Activated CD4-positive, alpha-beta T cell treated with anti-CD3 and anti-CD28 coated beads, Interleukin-2, amount 10 ng/mL, durations not matched to agents 7 days and 5 days (primary cell): ENCODE measurements at regions not wholly inside any gene's neighbourhood (a gene's known extent, or its start where the extent isn't known, plus 50 kb on each side); places are given as distances from the start of the nearest gene placed in this dataset.

Experiments
- CTCF ChIA-PET: fragments of 350-600 bp; sonication (Branson Sonifier 250); formaldehyde crosslinking; loops from one replicate; lab custom pipeline; 2021; ENCODE audit warnings: antibody characterized with exemption; lab: Charles Lee
- POLR2A ChIA-PET: fragments of 350-600 bp; sonication (Branson Sonifier 250); formaldehyde crosslinking; loops from one replicate; lab custom pipeline; 2021; ENCODE audit warnings: antibody characterized with exemption; lab: Charles Lee
- DNase-seq: peaks from one replicate; pipeline ENCODE4 v3.0.0-alpha.2; 2020
- H3K27ac Mint-ChIP-seq: one replicate; pipeline ENCODE4 v1.8.0; 2021; ENCODE audit warnings: mild to moderate bottlenecking, moderate library complexity, mixed read lengths
- H3K27me3 Mint-ChIP-seq: one replicate; pipeline ENCODE4 v1.8.0; 2021; ENCODE audit warnings: mixed read lengths
- H3K36me3 Mint-ChIP-seq: one replicate; pipeline ENCODE4 v1.8.0; 2021; ENCODE audit warnings: low read depth, mixed read lengths
- H3K4me1 Mint-ChIP-seq: one replicate; pipeline ENCODE4 v1.8.0; 2021; ENCODE audit warnings: mixed read lengths
- H3K4me3 Mint-ChIP-seq: one replicate; pipeline ENCODE4 v1.8.0; 2021; ENCODE audit warnings: mild to moderate bottlenecking, moderate library complexity, mixed read lengths
- H3K9me3 Mint-ChIP-seq: one replicate; pipeline ENCODE4 v1.8.0; 2021; ENCODE audit warnings: mixed read lengths

GRCh38 chr15:69823223-69823907, 274.4 kb downstream of the TLE3 start:
- no peak for DNase-seq
- ChIA-PET POLR2A (no interaction called here), CTCF (no interaction called here)
- Mint-ChIP-seq H3K27ac (no peak overlapping the region), H3K9me3 (no peaks in the 10 kb centered on the region), H3K36me3 (no peaks in the 10 kb centered on the region), H3K4me1 (no peaks in the 10 kb centered on the region), H3K4me3 (no peak overlapping the region), H3K27me3 (peaks cover 6% of the 10 kb centered on the region)

DNA sequence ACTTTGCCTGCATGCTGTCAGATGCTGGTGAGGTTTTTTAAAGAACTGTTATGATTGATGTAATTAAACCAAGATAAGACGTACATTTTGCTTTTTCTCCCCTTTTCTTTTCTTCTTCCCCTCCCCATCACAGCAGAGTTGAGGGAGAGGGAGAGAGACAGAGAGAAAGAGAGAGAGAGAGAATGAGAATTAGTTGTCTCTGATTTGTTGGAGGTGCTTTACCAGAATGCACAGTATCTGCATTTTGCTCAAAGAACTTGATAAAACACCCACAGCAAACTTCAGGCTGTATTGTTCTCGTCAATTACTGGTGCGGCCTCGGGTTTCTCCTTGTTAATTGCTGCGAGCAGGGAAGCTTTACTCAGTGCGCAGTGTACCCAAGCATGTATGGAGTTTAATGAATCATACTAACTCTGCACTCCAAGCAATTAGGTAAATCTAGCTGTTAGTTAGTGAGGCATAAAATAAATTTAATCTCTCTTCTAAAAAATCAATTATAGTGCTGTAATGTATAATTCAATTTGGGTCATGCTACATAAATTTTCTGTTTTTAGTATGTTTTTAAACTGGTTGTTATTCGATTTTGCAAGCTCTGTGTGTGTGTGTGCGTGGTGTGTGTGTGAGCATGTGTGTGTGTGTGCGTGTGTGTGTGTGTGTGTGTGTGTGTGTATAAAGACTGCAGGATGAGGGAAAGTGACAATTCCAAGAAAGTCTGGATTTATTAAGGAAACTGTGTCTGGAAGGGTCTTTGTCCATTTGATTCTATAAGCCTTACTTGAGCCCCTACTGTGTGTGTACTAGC, 273.4 kb downstream of the TLE3 start:
- Mint-ChIP-seq H3K4me3 (no peak overlapping the region), H3K27ac (no peak overlapping the region), H3K27me3 (no peaks in the 10 kb centered on the region), H3K4me1 (no peaks in the 10 kb centered on the region), H3K36me3 (no peaks in the 10 kb centered on the region), H3K9me3 (no peaks in the 10 kb centered on the region)
- ChIA-PET CTCF (no interaction called here), POLR2A (interaction anchor here (0.6 kb wide), 1 partner anchor 771 kb away, joined by 4 read pairs; no protein-coding TSS in a partner anchor)
- no peak for DNase-seq

DNA sequence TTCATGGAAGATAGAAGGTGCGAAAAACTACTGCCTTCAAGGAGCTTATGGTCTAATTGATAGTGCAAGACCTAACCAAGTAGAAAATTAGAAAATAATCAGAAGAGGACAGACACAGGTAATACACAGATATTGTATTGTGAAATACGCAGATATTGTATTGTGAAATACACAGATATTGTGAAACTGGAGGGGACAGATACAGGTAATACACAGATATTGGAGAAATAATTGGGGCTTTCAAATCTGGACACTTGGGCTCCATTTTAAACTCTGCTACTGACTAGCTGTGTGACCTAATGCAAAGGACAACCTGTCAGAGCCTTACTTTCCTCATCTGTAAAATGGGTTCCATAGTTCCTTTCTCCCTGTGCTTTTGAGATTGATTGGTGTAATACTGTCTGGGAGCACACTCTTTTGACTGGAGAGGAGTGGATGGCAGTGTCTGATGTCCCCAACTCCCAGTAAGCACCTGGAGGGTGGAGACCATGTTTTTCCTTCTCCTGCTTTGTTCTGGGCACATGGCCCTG, 272.8 kb downstream of the TLE3 start:
- POLR2A ChIA-PET = interaction anchor here (0.6 kb wide), 1 partner anchor 771 kb away, joined by 4 read pairs; no protein-coding TSS in a partner anchor
- CTCF ChIA-PET = no interaction called here
- no peaks in the 10 kb centered on the region for H3K27me3 Mint-ChIP-seq
- H3K36me3 Mint-ChIP-seq = no peaks in the 10 kb centered on the region
- H3K4me3 Mint-ChIP-seq = no peak overlapping the region
- no peak overlapping the region for H3K27ac Mint-ChIP-seq
- no peak for DNase-seq
- H3K9me3 Mint-ChIP-seq = no peaks in the 10 kb centered on the region
- no peaks in the 10 kb centered on the region for H3K4me1 Mint-ChIP-seq

DNA sequence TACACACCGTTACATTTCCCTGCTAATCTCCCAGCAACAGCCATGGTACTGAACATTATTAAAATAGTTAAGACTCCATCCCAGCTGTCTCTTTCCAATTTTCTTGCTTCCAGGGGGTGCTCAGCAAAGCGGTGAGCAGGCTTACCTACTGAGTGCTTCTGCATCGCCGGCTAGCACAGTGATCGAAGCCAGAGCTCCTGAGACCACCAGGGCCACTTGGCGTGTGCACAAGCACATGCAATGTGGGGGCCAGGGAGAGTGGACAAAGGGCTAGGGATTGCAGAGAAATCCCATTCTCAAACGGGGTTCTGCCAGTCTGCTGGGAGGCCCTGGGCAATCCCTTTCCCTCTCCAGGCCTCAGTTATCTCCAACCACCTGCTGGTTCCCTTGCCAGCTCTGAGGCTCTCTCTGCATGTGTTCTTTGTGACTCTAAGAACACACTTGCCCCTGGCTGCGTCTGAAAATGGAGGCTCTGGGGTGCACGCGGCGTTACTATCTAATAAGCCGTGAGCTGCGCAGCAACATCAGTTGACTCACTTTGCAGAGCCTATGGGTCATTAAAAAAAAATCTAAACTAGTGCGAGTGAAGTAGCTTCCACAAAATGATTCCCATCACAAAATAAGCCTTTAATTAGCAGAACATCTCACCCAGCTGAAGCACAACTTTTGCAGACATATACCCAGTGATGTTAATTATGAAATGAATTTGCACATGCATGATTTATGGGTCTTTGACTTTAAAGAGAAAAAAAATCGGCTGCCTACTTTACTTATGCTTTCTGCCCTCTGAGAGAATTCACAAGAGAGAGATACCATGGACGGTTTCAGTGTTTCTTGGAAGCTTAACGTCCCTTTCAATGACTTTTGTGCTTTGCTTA, 271.5 kb downstream of the TLE3 start:
- ChIA-PET POLR2A (no interaction called here), CTCF (interaction anchor here (1.0 kb wide), 1 partner anchor 33 kb away, joined by 3 read pairs; no protein-coding TSS in a partner anchor)
- no peak for DNase-seq
- Mint-ChIP-seq H3K9me3 (no peaks in the 10 kb centered on the region), H3K4me1 (no peaks in the 10 kb centered on the region), H3K27me3 (no peaks in the 10 kb centered on the region), H3K36me3 (no peaks in the 10 kb centered on the region), H3K27ac (no peak overlapping the region), H3K4me3 (no peak overlapping the region)

DNA sequence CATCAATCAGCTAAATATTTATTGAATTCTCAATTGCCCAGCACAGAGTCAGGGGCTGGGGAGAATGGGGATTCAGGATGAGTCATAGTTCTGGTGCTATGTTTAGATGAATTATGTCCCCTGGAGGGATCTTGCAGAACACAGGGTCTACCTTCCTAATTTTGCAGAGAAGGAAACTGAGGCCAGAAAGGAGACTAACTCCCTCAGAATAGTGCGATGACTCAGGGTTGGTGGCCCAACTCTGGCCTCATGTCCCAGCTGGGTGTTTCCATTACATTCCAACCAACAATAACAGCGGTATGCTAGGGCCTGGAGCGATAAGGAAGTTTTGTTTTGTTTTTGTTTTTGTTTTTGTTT, 270.9 kb downstream of the TLE3 start:
- Mint-ChIP-seq H3K4me3 (no peak overlapping the region), H3K27me3 (no peaks in the 10 kb centered on the region), H3K27ac (no peak overlapping the region), H3K4me1 (no peaks in the 10 kb centered on the region), H3K9me3 (no peaks in the 10 kb centered on the region), H3K36me3 (no peaks in the 10 kb centered on the region)
- POLR2A ChIA-PET = no interaction called here
- CTCF ChIA-PET = interaction anchor here (1.0 kb wide), 1 partner anchor 32 kb away, joined by 3 read pairs; no protein-coding TSS in a partner anchor
- DNase-seq = no peak

DNA sequence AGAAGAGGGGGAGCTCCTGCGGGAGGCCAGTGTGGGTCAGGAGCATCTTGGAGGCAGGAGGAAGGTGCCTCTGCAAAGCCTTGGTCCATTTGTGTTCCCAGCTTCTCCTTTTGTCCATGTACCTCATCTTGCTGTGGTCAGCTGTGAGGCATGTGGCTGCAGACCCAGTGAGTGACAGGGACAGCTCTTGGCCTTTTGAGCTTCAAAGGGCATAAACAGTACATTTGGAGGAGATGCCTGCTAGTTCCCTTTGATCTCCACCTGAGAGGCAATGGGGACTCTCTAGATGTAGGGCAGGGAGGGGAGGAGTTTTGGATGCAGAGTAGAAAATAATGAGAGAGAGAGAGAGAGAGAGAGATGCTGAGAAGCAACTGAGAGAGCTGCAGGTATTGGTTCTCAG, 270.0 kb downstream of the TLE3 start:
- H3K9me3 Mint-ChIP-seq = no peaks in the 10 kb centered on the region
- CTCF ChIA-PET = interaction anchor here (2.1 kb wide), 1 partner anchor 19 kb away, joined by 5 read pairs; no protein-coding TSS in a partner anchor
- no peak for DNase-seq
- H3K4me1 Mint-ChIP-seq = no peaks in the 10 kb centered on the region
- H3K27me3 Mint-ChIP-seq = no peaks in the 10 kb centered on the region
- H3K27ac Mint-ChIP-seq = no peak overlapping the region
- H3K4me3 Mint-ChIP-seq = no peak overlapping the region
- H3K36me3 Mint-ChIP-seq = no peaks in the 10 kb centered on the region
- POLR2A ChIA-PET = no interaction called here

GRCh38 chr15:69828181-69828828, 269.4 kb downstream of the TLE3 start:
- Mint-ChIP-seq H3K4me3 (no peak overlapping the region), H3K27me3 (no peaks in the 10 kb centered on the region), H3K4me1 (no peaks in the 10 kb centered on the region), H3K9me3 (no peaks in the 10 kb centered on the region), H3K27ac (no peak overlapping the region), H3K36me3 (no peaks in the 10 kb centered on the region)
- POLR2A ChIA-PET = no interaction called here
- DNase-seq = no peak
- CTCF ChIA-PET = interaction anchor here (2.1 kb wide), 1 partner anchor 20 kb away, joined by 5 read pairs; no protein-coding TSS in a partner anchor

DNA sequence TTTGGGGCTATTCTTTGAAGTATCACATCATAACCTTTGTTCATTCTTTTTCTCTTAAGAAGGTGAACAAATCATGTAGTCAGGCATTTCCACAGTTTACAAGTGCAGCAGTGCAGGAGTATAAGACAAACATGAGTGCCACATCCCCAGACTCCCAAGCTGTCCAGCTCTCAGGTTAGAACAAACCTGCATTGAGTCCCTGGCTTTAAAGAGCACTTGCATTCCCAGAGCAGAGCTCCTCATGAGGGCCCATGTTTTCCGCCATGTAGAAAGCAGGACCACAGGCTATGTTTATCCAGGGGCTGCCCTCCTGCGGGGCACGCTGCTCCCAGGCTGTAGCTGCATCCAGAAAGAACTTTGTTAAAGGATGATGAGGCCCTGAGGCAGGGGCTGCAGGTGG, 267.7 kb downstream of the TLE3 start:
- DNase-seq = no peak
- H3K27me3 Mint-ChIP-seq = no peaks in the 10 kb centered on the region
- H3K36me3 Mint-ChIP-seq = no peaks in the 10 kb centered on the region
- ChIA-PET CTCF (interaction anchor here (1.2 to 2.1 kb wide), 2 partner anchors 22 to 58 kb away, joined by 3 to 5 read pairs; no protein-coding TSS in a partner anchor), POLR2A (interaction anchor here (0.6 kb wide), 1 partner anchor 631 kb away, joined by 3 read pairs; no protein-coding TSS in a partner anchor)
- no peaks in the 10 kb centered on the region for H3K9me3 Mint-ChIP-seq
- no peak overlapping the region for H3K27ac Mint-ChIP-seq
- H3K4me3 Mint-ChIP-seq = no peak overlapping the region
- no peaks in the 10 kb centered on the region for H3K4me1 Mint-ChIP-seq

DNA sequence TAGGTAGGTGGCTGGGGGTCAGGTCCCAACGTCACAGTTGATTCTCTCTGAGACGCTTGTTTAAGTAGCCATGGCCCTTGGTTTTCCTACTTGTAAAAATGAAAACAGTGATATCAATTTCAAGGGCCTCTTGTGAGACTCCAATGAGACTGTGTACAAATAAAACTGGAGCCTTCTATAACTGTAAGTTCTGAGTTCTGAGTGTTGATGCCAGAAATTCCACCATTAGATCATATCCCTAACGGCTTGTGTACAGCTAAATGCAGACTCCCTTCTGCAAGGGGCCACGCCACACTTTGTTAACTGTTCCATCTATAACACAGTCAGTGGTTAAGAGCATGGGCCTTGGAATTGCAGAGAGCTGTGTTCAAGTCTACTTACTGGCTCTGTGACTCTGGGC, 267.3 kb downstream of the TLE3 start:
- H3K9me3 Mint-ChIP-seq = no peaks in the 10 kb centered on the region
- ChIA-PET CTCF (interaction anchor here (1.2 kb wide), 1 partner anchor 58 kb away, joined by 3 read pairs; no protein-coding TSS in a partner anchor), POLR2A (no interaction called here)
- no peaks in the 10 kb centered on the region for H3K27me3 Mint-ChIP-seq
- DNase-seq = no peak
- no peak overlapping the region for H3K27ac Mint-ChIP-seq
- no peak overlapping the region for H3K4me3 Mint-ChIP-seq
- no peaks in the 10 kb centered on the region for H3K36me3 Mint-ChIP-seq
- no peaks in the 10 kb centered on the region for H3K4me1 Mint-ChIP-seq

DNA sequence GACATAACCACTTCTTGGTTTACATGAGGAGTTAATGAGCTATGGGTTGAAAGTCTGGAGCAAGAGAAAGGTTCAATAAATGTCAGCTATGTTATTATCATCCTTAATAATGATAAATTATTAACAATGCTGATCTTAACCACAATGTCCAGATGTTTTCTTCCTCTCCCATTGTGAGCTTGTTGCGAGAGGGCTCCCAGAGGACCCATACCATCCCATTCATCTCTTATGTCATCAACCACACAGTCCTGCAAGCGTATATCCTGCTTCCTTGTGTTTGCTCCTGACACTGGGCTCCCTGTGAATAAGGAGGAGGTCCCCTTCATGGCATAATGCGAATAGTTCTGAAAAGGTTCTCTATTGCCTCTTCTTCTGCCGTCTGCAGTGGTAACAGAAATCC, 266.8 kb downstream of the TLE3 start:
- no peaks in the 10 kb centered on the region for H3K36me3 Mint-ChIP-seq
- no peaks in the 10 kb centered on the region for H3K27me3 Mint-ChIP-seq
- ChIA-PET CTCF (interaction anchor here (1.2 kb wide), 1 partner anchor 57 kb away, joined by 3 read pairs; no protein-coding TSS in a partner anchor), POLR2A (no interaction called here)
- H3K27ac Mint-ChIP-seq = no peak overlapping the region
- no peak overlapping the region for H3K4me3 Mint-ChIP-seq
- DNase-seq = no peak
- H3K9me3 Mint-ChIP-seq = no peaks in the 10 kb centered on the region
- H3K4me1 Mint-ChIP-seq = no peaks in the 10 kb centered on the region

- CTCF ChIA-PET = interaction anchor here (1.7 kb wide), 1 partner anchor 13 kb away, joined by 4 read pairs; no protein-coding TSS in a partner anchor
- no peak for DNase-seq
- Mint-ChIP-seq H3K27me3 (no peaks in the 10 kb centered on the region), H3K4me3 (no peak overlapping the region), H3K4me1 (no peaks in the 10 kb centered on the region), H3K9me3 (no peaks in the 10 kb centered on the region), H3K27ac (no peak overlapping the region), H3K36me3 (no peaks in the 10 kb centered on the region)
- POLR2A ChIA-PET = no interaction called here
These were observed 263.4 kb downstream of the TLE3 start for GRCh38 chr15:69834267-69834666.

DNA sequence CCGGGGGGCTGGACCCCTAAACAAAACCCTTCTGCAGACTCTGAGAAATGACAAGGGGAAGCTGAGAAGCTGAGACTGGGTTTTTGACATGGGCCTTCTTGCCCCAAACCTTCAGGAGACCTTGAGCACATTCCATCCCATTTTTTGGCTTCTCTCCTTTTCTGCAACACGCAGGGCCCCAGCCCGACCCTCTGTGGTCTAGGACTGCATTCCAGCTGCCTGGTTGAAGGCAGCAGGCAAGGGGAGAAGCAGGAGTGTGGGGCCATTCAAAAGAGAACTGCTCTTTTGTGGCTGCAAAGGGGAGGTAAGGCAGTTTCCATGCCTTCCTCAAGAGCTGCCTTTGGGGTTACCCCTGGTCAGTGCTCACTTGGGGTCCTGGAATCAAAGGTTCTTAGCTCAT, 263.0 kb downstream of the TLE3 start:
- no peaks in the 10 kb centered on the region for H3K9me3 Mint-ChIP-seq
- ChIA-PET POLR2A (no interaction called here), CTCF (interaction anchor here (1.7 kb wide), 1 partner anchor 12 kb away, joined by 4 read pairs; no protein-coding TSS in a partner anchor)
- no peak overlapping the region for H3K27ac Mint-ChIP-seq
- no peak overlapping the region for H3K4me3 Mint-ChIP-seq
- H3K4me1 Mint-ChIP-seq = no peaks in the 10 kb centered on the region
- H3K27me3 Mint-ChIP-seq = no peaks in the 10 kb centered on the region
- H3K36me3 Mint-ChIP-seq = no peaks in the 10 kb centered on the region
- DNase-seq = no peak
